ENCODE measurements at regions not wholly inside any gene's neighbourhood (a gene's known extent, or its start where the extent isn't known, plus 50 kb on each side); places are given as distances from the start of the nearest gene placed in this dataset.

DNA sequence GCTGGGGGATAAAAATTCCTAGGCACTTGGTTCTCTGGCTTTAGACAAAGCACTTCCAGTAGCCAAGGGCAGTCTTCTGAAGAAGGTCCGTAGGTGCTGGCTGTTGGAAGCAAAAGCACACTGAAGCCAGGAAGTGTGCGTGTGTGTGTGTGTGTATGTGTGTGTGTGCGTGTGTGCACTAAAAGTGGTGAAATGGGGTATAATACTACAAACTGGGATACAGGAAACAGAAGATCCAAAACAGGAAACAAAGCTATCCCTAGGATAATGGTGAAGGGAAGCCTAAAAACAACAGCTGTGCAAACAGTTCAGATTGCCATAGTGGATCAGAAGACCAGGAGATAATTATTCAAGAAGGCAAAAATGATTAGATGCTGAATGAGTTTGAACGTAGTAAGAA is 103.4 kb downstream of the IL20RB start:
- Histone ChIP-seq H3K36me3 (ENCODE audit: insufficient read depth, low read length) (no peaks in the 10 kb centered on the region), H3K9me3 (ENCODE audit: low read depth, low read length) (no peaks in the 10 kb centered on the region), H3K27ac (no peak overlapping the region), H3K9ac (ENCODE audit: insufficient read length) (no peak overlapping the region), H3K4me3 (no peak overlapping the region)
- TF ChIP-seq FOXP2 (optimal IDR thresholded peaks at IDR 0.05; ENCODE audit: control extremely low read depth, extremely low read length, insufficient read depth) (no peak), POLR2AphosphoS5 (IDR thresholded peaks at IDR 0.05; ENCODE audit: borderline replicate concordance, low read depth, low read length) (no peak), EZH2 (IDR thresholded peaks at IDR 0.05) (no peak)
- DNase-seq (ENCODE audit: low read depth, low spot score), result no peak

DNA sequence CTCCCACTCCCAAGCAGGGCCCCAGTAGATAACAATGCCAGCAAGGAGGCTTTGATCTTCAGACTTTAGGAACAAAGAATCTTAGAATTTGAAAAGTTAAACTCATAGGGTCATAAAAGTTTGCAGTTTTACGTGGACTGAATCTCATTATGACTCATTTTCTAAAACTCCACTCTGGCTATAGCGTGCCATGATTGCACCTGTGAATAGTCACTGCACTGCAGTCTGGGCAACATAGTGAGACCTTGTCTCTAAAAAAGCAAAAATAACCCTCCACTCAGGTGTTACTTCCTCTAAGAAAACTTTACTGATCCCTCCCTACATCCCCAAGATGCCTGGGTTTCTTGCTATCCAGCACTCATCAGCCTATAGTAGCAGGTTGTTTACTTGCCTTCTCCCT is 104.5 kb downstream of the IL20RB start:
- Histone ChIP-seq H3K36me3 (ENCODE audit: insufficient read depth, low read length) (no peaks in the 10 kb centered on the region), H3K9me3 (ENCODE audit: low read depth, low read length) (no peaks in the 10 kb centered on the region), H3K27ac (no peak overlapping the region), H3K4me3 (no peak overlapping the region), H3K9ac (ENCODE audit: insufficient read length) (no peak overlapping the region)
- no peak for DNase-seq (ENCODE audit: low read depth, low spot score)
- TF ChIP-seq FOXP2 (optimal IDR thresholded peaks at IDR 0.05; ENCODE audit: control extremely low read depth, extremely low read length, insufficient read depth) (no peak), EZH2 (IDR thresholded peaks at IDR 0.05) (no peak), POLR2AphosphoS5 (IDR thresholded peaks at IDR 0.05; ENCODE audit: borderline replicate concordance, low read depth, low read length) (no peak)

DNA sequence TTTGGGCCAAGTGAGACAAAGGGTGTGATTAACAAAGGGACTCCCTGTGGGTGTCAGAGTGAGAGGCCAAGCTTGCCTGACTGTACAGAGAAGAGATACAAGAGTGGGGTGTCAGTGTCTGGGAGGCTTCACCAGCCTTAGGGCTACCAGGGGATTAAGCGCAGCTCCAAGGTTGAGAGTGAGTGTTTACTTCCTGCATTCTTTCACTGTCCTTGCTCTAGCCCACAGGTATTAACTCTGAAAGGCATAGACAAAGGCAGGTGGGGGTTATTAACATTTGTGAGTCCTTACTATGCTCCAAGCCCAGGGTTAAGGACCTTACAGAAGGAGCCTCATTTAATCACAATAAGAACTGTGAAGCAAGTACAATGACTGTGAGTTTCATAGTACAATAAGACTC is 107.6 kb downstream of the IL20RB start:
- no peaks in the 10 kb centered on the region for H3K36me3 ChIP-seq (ENCODE audit: insufficient read depth, low read length)
- DNase-seq (ENCODE audit: low read depth, low spot score), result no peak
- H3K9me3 ChIP-seq (ENCODE audit: low read depth, low read length), result no peaks in the 10 kb centered on the region
- H3K4me3 ChIP-seq, result no peak overlapping the region
- no peak overlapping the region for H3K9ac ChIP-seq (ENCODE audit: insufficient read length)
- TF ChIP-seq EZH2 (IDR thresholded peaks at IDR 0.05), result no peak
- TF ChIP-seq POLR2AphosphoS5 (IDR thresholded peaks at IDR 0.05; ENCODE audit: borderline replicate concordance, low read depth, low read length), result no peak
- no peak for TF ChIP-seq FOXP2 (optimal IDR thresholded peaks at IDR 0.05; ENCODE audit: control extremely low read depth, extremely low read length, insufficient read depth)
- H3K27ac ChIP-seq, result no peak overlapping the region

DNA sequence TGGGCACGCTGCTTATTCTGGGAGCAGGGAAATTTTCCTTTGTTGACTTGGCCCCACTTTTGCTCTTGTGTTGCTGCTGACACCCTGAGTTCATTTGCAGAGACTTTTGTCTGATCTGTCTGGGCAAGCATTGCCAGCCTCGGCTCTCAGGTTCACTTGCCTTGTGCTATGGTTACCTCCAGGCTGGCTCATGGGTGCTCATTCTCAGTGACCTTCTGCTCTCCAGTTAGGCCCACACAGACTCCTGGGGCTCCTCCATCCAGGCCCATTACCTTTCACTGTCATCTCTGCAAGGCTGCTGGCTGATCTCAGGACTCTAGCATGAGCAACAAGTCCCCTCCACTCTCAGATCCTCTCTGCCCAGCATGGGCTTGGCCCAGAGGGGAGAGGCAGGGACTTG is 108.3 kb downstream of the IL20RB start:
- no peaks in the 10 kb centered on the region for H3K36me3 ChIP-seq (ENCODE audit: insufficient read depth, low read length)
- H3K27ac ChIP-seq, result no peak overlapping the region

DNA sequence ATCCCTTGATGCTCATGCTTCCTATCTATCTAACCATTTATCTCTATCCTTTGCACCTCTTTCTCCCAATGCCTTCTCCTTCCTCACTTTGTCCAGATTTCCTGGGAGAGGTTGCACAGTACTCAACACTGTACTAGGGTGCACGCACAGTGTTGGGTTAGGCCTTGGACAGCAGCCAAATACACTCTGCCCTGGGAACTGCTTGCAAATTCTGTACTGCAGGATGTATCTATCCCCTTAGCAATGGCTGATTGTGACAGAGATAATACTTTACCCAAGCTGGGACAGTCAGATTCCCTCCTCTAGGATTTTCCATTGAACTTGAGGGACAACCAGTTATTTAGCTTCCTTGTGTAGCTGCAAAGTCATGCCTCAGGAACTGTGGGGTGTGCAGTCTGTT is 113.3 kb downstream of the IL20RB start:
- no peak for TF ChIP-seq EZH2 (IDR thresholded peaks at IDR 0.05)
- no peaks in the 10 kb centered on the region for H3K9me3 ChIP-seq (ENCODE audit: low read depth, low read length)
- H3K27ac ChIP-seq, result no peak overlapping the region
- no peak overlapping the region for H3K4me3 ChIP-seq
- no peak overlapping the region for H3K9ac ChIP-seq (ENCODE audit: insufficient read length)
- no peaks in the 10 kb centered on the region for H3K36me3 ChIP-seq (ENCODE audit: insufficient read depth, low read length)
- no peak for DNase-seq (ENCODE audit: low read depth, low spot score)

More for the DNA sequence above, 108.3 kb downstream of the IL20RB start:
- Histone ChIP-seq H3K4me3 (no peak overlapping the region), H3K9me3 (ENCODE audit: low read depth, low read length) (no peaks in the 10 kb centered on the region), H3K9ac (ENCODE audit: insufficient read length) (no peak overlapping the region)
- no peak for DNase-seq (ENCODE audit: low read depth, low spot score)
- TF ChIP-seq EZH2 (IDR thresholded peaks at IDR 0.05) (no peak), FOXP2 (optimal IDR thresholded peaks at IDR 0.05; ENCODE audit: control extremely low read depth, extremely low read length, insufficient read depth) (no peak), POLR2AphosphoS5 (IDR thresholded peaks at IDR 0.05; ENCODE audit: borderline replicate concordance, low read depth, low read length) (no peak)

DNA sequence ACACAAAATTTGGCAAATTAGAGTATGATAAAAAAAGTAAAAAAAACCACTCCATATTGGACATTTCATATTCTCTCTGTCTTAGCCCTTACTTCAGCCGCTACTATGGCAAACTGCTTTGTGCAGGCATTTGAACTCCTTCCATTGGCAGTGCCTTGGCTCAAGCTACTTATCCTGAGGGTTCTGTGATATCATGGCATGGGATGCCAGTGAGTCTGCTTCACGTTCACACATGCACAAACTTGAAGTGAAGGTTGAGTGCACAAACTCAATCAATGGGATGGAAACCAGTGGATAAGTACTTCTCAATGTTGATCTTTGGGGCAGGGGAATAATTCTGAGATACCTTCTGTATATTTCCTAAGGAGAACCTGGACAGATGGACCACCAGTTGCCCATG is 117.2 kb downstream of the IL20RB start:
- Histone ChIP-seq H3K36me3 (ENCODE audit: insufficient read depth, low read length) (no peaks in the 10 kb centered on the region), H3K9ac (ENCODE audit: insufficient read length) (no peak overlapping the region), H3K27ac (no peak overlapping the region), H3K4me3 (no peak overlapping the region), H3K9me3 (ENCODE audit: low read depth, low read length) (no peaks in the 10 kb centered on the region)
- no peak for DNase-seq (ENCODE audit: low read depth, low spot score)
- TF ChIP-seq POLR2AphosphoS5 (IDR thresholded peaks at IDR 0.05; ENCODE audit: borderline replicate concordance, low read depth, low read length) (no peak), EZH2 (IDR thresholded peaks at IDR 0.05) (no peak), FOXP2 (optimal IDR thresholded peaks at IDR 0.05; ENCODE audit: control extremely low read depth, extremely low read length, insufficient read depth) (no peak)

DNA sequence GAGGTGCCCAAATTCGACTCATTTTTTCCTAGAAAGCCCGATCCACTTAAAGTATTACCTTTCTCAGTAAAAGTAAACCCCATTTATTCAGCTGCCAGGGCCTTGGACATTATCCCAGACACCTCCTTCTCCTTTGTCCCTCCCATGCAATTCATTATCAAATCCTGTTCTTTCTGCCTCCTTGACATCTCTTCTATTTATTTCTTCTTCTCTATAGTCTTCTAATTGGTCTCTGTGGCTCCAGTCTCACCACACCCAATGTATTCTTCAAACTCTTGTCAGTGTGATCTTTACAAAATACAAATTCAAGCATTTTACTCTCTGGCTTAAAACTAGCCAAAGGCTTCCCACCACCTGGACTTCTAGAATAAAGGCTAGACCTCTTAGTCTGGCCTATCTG is 120.3 kb downstream of the IL20RB start:
- no peak for TF ChIP-seq EZH2 (IDR thresholded peaks at IDR 0.05)
- no peak for TF ChIP-seq POLR2AphosphoS5 (IDR thresholded peaks at IDR 0.05; ENCODE audit: borderline replicate concordance, low read depth, low read length)
- no peak for TF ChIP-seq FOXP2 (optimal IDR thresholded peaks at IDR 0.05; ENCODE audit: control extremely low read depth, extremely low read length, insufficient read depth)
- Histone ChIP-seq H3K4me3 (no peak overlapping the region), H3K9ac (ENCODE audit: insufficient read length) (no peak overlapping the region)

DNA sequence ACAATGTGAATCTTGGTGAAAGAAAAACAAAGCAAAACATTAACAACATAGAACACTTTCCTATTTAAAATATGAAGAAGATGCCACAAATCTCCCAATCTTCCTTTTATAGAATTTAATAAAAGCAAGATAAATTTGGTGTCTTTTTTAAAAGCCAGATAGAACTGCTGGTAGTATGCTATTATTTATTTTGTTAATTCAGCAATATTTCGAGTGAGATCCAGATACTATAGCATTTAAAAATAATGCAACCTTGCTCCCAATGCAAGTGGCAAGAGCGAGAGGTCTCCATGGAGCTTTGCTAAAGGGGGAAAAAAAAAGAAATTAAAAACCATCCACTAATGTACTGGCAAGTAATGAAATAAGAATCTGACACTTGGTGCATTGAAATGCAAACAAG is 121.8 kb downstream of the IL20RB start:
- no peak for TF ChIP-seq EZH2 (IDR thresholded peaks at IDR 0.05)
- TF ChIP-seq POLR2AphosphoS5 (IDR thresholded peaks at IDR 0.05; ENCODE audit: borderline replicate concordance, low read depth, low read length), result no peak
- no peak for TF ChIP-seq FOXP2 (optimal IDR thresholded peaks at IDR 0.05; ENCODE audit: control extremely low read depth, extremely low read length, insufficient read depth)
- no peak overlapping the region for H3K27ac ChIP-seq
- H3K4me3 ChIP-seq, result no peak overlapping the region
- DNase-seq (ENCODE audit: low read depth, low spot score), result no peak
- H3K36me3 ChIP-seq (ENCODE audit: insufficient read depth, low read length), result no peaks in the 10 kb centered on the region
- no peaks in the 10 kb centered on the region for H3K9me3 ChIP-seq (ENCODE audit: low read depth, low read length)
- H3K9ac ChIP-seq (ENCODE audit: insufficient read length), result no peak overlapping the region

More for the DNA sequence above, 120.3 kb downstream of the IL20RB start:
- Histone ChIP-seq H3K27ac (no peak overlapping the region), H3K36me3 (ENCODE audit: insufficient read depth, low read length) (no peaks in the 10 kb centered on the region), H3K9me3 (ENCODE audit: low read depth, low read length) (no peaks in the 10 kb centered on the region)
- DNase-seq (ENCODE audit: low read depth, low spot score), result no peak

DNA sequence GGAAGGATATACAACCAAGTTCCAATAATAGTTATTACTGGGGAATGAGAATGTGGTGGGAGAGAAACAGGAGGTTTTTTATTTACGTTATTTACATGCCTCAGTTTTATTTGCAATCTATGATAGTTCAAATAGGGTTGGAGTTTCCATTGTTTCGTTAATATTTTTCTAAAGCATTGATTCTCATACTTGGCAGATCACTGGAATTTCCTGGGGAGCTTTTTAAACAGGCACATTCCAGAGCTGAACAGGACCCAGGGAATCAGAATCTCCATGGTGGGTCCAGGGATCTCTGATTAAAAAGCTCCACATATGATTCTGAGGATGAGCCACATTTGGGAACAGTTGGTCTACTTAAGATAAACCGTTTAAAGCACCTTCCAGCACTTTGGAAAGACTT is 123.9 kb downstream of the IL20RB start:
- TF ChIP-seq EZH2 (IDR thresholded peaks at IDR 0.05) (no peak), FOXP2 (optimal IDR thresholded peaks at IDR 0.05; ENCODE audit: control extremely low read depth, extremely low read length, insufficient read depth) (no peak), POLR2AphosphoS5 (IDR thresholded peaks at IDR 0.05; ENCODE audit: borderline replicate concordance, low read depth, low read length) (no peak)
- no peak for DNase-seq (ENCODE audit: low read depth, low spot score)
- H3K9ac ChIP-seq (ENCODE audit: insufficient read length), result no peak overlapping the region
- H3K9me3 ChIP-seq (ENCODE audit: low read depth, low read length), result no peaks in the 10 kb centered on the region
- no peak overlapping the region for H3K27ac ChIP-seq
- no peaks in the 10 kb centered on the region for H3K36me3 ChIP-seq (ENCODE audit: insufficient read depth, low read length)
- no peak overlapping the region for H3K4me3 ChIP-seq
